Duodenal mucosa (tissue), 2 donors: ENCODE measurements at regions not wholly inside any gene's neighbourhood (a gene's known extent, or its start where the extent isn't known, plus 50 kb on each side); places are given as distances from the start of the nearest gene placed in this dataset.

Source experiments
- H3K27ac ChIP-seq: one replicate; pipeline ENCODE4 v1.7.0; 2013; ENCODE audit warnings: low read depth, low read length
- H3K27me3 ChIP-seq, 2 donors: one replicate each; pipeline ENCODE4 v1.7.0; 2013; ENCODE audit warnings: low read length in 2 of 2, control low read depth in 1 of 2; ENCODE audit not compliant: insufficient read depth in 2 of 2, control insufficient read depth in 1 of 2
- H3K36me3 ChIP-seq, 2 donors: one replicate each; pipeline ENCODE4 v1.7.0; 2013; ENCODE audit warnings: low read length in 2 of 2, control low read depth in 1 of 2; ENCODE audit not compliant: insufficient read depth in 2 of 2, control insufficient read depth in 1 of 2
- H3K4me1 ChIP-seq, 2 donors: one replicate each; pipeline ENCODE4 v1.7.0; 2013; ENCODE audit warnings: low read length in 2 of 2, control low read depth in 1 of 2; ENCODE audit not compliant: insufficient read depth in 2 of 2, control insufficient read depth in 1 of 2
- H3K4me3 ChIP-seq, 2 donors: one replicate each; pipeline ENCODE4 v1.7.0; 2013; ENCODE audit warnings: low read length in 2 of 2, low read depth in 1 of 2
- H3K9ac ChIP-seq, 2 donors: one replicate each; pipeline ENCODE4 v1.7.0; 2013; ENCODE audit warnings: low read length in 2 of 2, low read depth in 1 of 2
- H3K9me3 ChIP-seq, 2 donors: one replicate each; pipeline ENCODE4 v1.7.0; 2013; ENCODE audit warnings: low read length in 2 of 2, control low read depth in 1 of 2; ENCODE audit not compliant: control insufficient read depth in 1 of 2

GRCh38 chr4:126572264-126572663 lies 1060.5 kb upstream of the INTU start:
- Histone ChIP-seq H3K4me3 (no peak overlapping the region), H3K27me3 (no peaks in the 10 kb centered on the region), H3K36me3 (no peaks in the 10 kb centered on the region), H3K4me1 (no peaks in the 10 kb centered on the region), H3K9me3 (no peaks in the 10 kb centered on the region), H3K9ac (no peak overlapping the region), H3K27ac (no peak overlapping the region)

- Histone ChIP-seq H3K27me3 (no peaks in the 10 kb centered on the region), H3K9ac (no peak overlapping the region), H3K36me3 (no peaks in the 10 kb centered on the region), H3K9me3 (peaks cover 6 to 8% of the 10 kb centered on the region in 2 donors), H3K27ac (no peak overlapping the region), H3K4me1 (no peaks in the 10 kb centered on the region), H3K4me3 (no peak overlapping the region)
Observed at GRCh38 chr4:126582737-126583136, 1050.0 kb upstream of the INTU start.

- no peak overlapping the region for H3K9ac ChIP-seq
- H3K4me3 ChIP-seq: no peak overlapping the region
- H3K4me1 ChIP-seq: no peaks in the 10 kb centered on the region
- peaks cover 6 to 8% of the 10 kb centered on the region in 2 donors for H3K9me3 ChIP-seq
- H3K27ac ChIP-seq: no peak overlapping the region
- no peaks in the 10 kb centered on the region for H3K27me3 ChIP-seq
- no peaks in the 10 kb centered on the region for H3K36me3 ChIP-seq
Observed at GRCh38 chr4:126583509-126583908, 1049.2 kb upstream of the INTU start.

GRCh38 chr4:126591583-126591982 lies 1041.2 kb upstream of the INTU start:
- no peak overlapping the region for H3K27ac ChIP-seq
- no peak overlapping the region for H3K9ac ChIP-seq
- no peaks in the 10 kb centered on the region for H3K4me1 ChIP-seq
- no peaks in the 10 kb centered on the region for H3K27me3 ChIP-seq
- no peak overlapping the region for H3K4me3 ChIP-seq
- H3K36me3 ChIP-seq: no peaks in the 10 kb centered on the region
- H3K9me3 ChIP-seq: peaks cover 0 to 3% of the 10 kb centered on the region in 2 donors

GRCh38 chr4:126592088-126592487 lies 1040.7 kb upstream of the INTU start:
- Histone ChIP-seq H3K9me3 (peaks cover 0 to 3% of the 10 kb centered on the region in 2 donors), H3K27ac (no peak overlapping the region), H3K4me1 (no peaks in the 10 kb centered on the region), H3K27me3 (no peaks in the 10 kb centered on the region), H3K9ac (no peak overlapping the region), H3K36me3 (no peaks in the 10 kb centered on the region), H3K4me3 (no peak overlapping the region)

- Histone ChIP-seq H3K27ac (no peak overlapping the region), H3K27me3 (no peaks in the 10 kb centered on the region), H3K4me3 (no peak overlapping the region), H3K9me3 (peaks cover 0 to 2% of the 10 kb centered on the region in 2 donors), H3K4me1 (no peaks in the 10 kb centered on the region), H3K36me3 (no peaks in the 10 kb centered on the region), H3K9ac (no peak overlapping the region)
Observed at GRCh38 chr4:126593626-126594025, 1039.1 kb upstream of the INTU start.

- Histone ChIP-seq H3K4me3 (no peak overlapping the region), H3K9me3 (no peaks in the 10 kb centered on the region), H3K27ac (no peak overlapping the region), H3K4me1 (no peaks in the 10 kb centered on the region), H3K9ac (no peak overlapping the region), H3K27me3 (no peaks in the 10 kb centered on the region), H3K36me3 (no peaks in the 10 kb centered on the region)
Observed at GRCh38 chr4:126595643-126596042, 1037.1 kb upstream of the INTU start.

- H3K27me3 ChIP-seq: no peaks in the 10 kb centered on the region
- H3K9me3 ChIP-seq: no peaks in the 10 kb centered on the region
- no peak overlapping the region for H3K9ac ChIP-seq
- no peak overlapping the region for H3K4me3 ChIP-seq
- H3K36me3 ChIP-seq: no peaks in the 10 kb centered on the region
- H3K27ac ChIP-seq: no peak overlapping the region
- no peaks in the 10 kb centered on the region for H3K4me1 ChIP-seq
Observed at GRCh38 chr4:126599746-126600145, 1033.0 kb upstream of the INTU start.

- Histone ChIP-seq H3K9ac (no peak overlapping the region), H3K4me1 (no peaks in the 10 kb centered on the region), H3K36me3 (no peaks in the 10 kb centered on the region), H3K9me3 (no peaks in the 10 kb centered on the region), H3K27ac (no peak overlapping the region), H3K4me3 (no peak overlapping the region), H3K27me3 (no peaks in the 10 kb centered on the region)
Observed at GRCh38 chr4:126603210-126603609, 1029.5 kb upstream of the INTU start.

- H3K9me3 ChIP-seq: no peaks in the 10 kb centered on the region
- H3K4me1 ChIP-seq: no peaks in the 10 kb centered on the region
- H3K4me3 ChIP-seq: no peak overlapping the region
- no peak overlapping the region for H3K9ac ChIP-seq
- no peak overlapping the region for H3K27ac ChIP-seq
- no peaks in the 10 kb centered on the region for H3K36me3 ChIP-seq
- H3K27me3 ChIP-seq: no peaks in the 10 kb centered on the region
Observed at GRCh38 chr4:126603825-126604224, 1028.9 kb upstream of the INTU start.

GRCh38 chr4:126604268-126604867 lies 1028.4 kb upstream of the INTU start:
- H3K9me3 ChIP-seq: no peaks in the 10 kb centered on the region
- no peak overlapping the region for H3K27ac ChIP-seq
- no peak overlapping the region for H3K9ac ChIP-seq
- H3K36me3 ChIP-seq: no peaks in the 10 kb centered on the region
- H3K4me3 ChIP-seq: no peak overlapping the region
- H3K27me3 ChIP-seq: no peaks in the 10 kb centered on the region
- no peaks in the 10 kb centered on the region for H3K4me1 ChIP-seq
